Duodenal mucosa (tissue), 2 donors: ENCODE measurements at regions not wholly inside any gene's neighbourhood (a gene's known extent, or its start where the extent isn't known, plus 50 kb on each side); places are given as distances from the start of the nearest gene placed in this dataset.

ENCODE experiments used
- H3K27ac ChIP-seq: one replicate; pipeline ENCODE4 v1.7.0; 2013; ENCODE audit warnings: low read depth, low read length
- H3K27me3 ChIP-seq, 2 donors: one replicate each; pipeline ENCODE4 v1.7.0; 2013; ENCODE audit warnings: low read length in 2 of 2, control low read depth in 1 of 2; ENCODE audit not compliant: insufficient read depth in 2 of 2, control insufficient read depth in 1 of 2
- H3K36me3 ChIP-seq, 2 donors: one replicate each; pipeline ENCODE4 v1.7.0; 2013; ENCODE audit warnings: low read length in 2 of 2, control low read depth in 1 of 2; ENCODE audit not compliant: insufficient read depth in 2 of 2, control insufficient read depth in 1 of 2
- H3K4me1 ChIP-seq, 2 donors: one replicate each; pipeline ENCODE4 v1.7.0; 2013; ENCODE audit warnings: low read length in 2 of 2, control low read depth in 1 of 2; ENCODE audit not compliant: insufficient read depth in 2 of 2, control insufficient read depth in 1 of 2
- H3K4me3 ChIP-seq, 2 donors: one replicate each; pipeline ENCODE4 v1.7.0; 2013; ENCODE audit warnings: low read length in 2 of 2, low read depth in 1 of 2
- H3K9ac ChIP-seq, 2 donors: one replicate each; pipeline ENCODE4 v1.7.0; 2013; ENCODE audit warnings: low read length in 2 of 2, low read depth in 1 of 2
- H3K9me3 ChIP-seq, 2 donors: one replicate each; pipeline ENCODE4 v1.7.0; 2013; ENCODE audit warnings: low read length in 2 of 2, control low read depth in 1 of 2; ENCODE audit not compliant: control insufficient read depth in 1 of 2

- H3K27me3 ChIP-seq, result no peaks in the 10 kb centered on the region
- no peaks in the 10 kb centered on the region for H3K36me3 ChIP-seq
- no peak overlapping the region for H3K9ac ChIP-seq
- H3K9me3 ChIP-seq, result no peaks in the 10 kb centered on the region
- no peak overlapping the region for H3K4me3 ChIP-seq
- no peaks in the 10 kb centered on the region for H3K4me1 ChIP-seq
- H3K27ac ChIP-seq, result no peak overlapping the region
Measured at GRCh38 chr7:79806161-79806734, 328.4 kb upstream of the GNAI1 start.

- no peak overlapping the region for H3K27ac ChIP-seq
- H3K9me3 ChIP-seq, result no peaks in the 10 kb centered on the region
- no peak overlapping the region for H3K9ac ChIP-seq
- no peaks in the 10 kb centered on the region for H3K4me1 ChIP-seq
- H3K36me3 ChIP-seq, result no peaks in the 10 kb centered on the region
- no peak overlapping the region for H3K4me3 ChIP-seq
- no peaks in the 10 kb centered on the region for H3K27me3 ChIP-seq
Measured at GRCh38 chr7:79790656-79791262, 337.3 kb upstream of the MAGI2 start.

- Histone ChIP-seq H3K9me3 (no peaks in the 10 kb centered on the region), H3K9ac (no peak overlapping the region), H3K27ac (no peak overlapping the region), H3K4me3 (no peak overlapping the region), H3K36me3 (no peaks in the 10 kb centered on the region), H3K27me3 (no peaks in the 10 kb centered on the region), H3K4me1 (no peaks in the 10 kb centered on the region)
Measured at GRCh38 chr7:79789584-79790345, 336.3 kb upstream of the MAGI2 start.

GRCh38 chr7:79787623-79788022 is 334.2 kb upstream of the MAGI2 start:
- Histone ChIP-seq H3K9me3 (no peaks in the 10 kb centered on the region), H3K36me3 (no peaks in the 10 kb centered on the region), H3K4me3 (no peak overlapping the region), H3K27me3 (no peaks in the 10 kb centered on the region), H3K27ac (no peak overlapping the region), H3K4me1 (no peaks in the 10 kb centered on the region), H3K9ac (no peak overlapping the region)

- no peak overlapping the region for H3K4me3 ChIP-seq
- H3K36me3 ChIP-seq, result no peaks in the 10 kb centered on the region
- H3K9me3 ChIP-seq, result no peaks in the 10 kb centered on the region
- H3K27ac ChIP-seq, result no peak overlapping the region
- H3K27me3 ChIP-seq, result no peaks in the 10 kb centered on the region
- no peak overlapping the region for H3K9ac ChIP-seq
- no peaks in the 10 kb centered on the region for H3K4me1 ChIP-seq
Measured at GRCh38 chr7:79787096-79787495, 333.6 kb upstream of the MAGI2 start.

GRCh38 chr7:79786187-79786586 is 332.7 kb upstream of the MAGI2 start:
- no peak overlapping the region for H3K27ac ChIP-seq
- no peaks in the 10 kb centered on the region for H3K36me3 ChIP-seq
- H3K9me3 ChIP-seq, result no peaks in the 10 kb centered on the region
- H3K4me1 ChIP-seq, result no peaks in the 10 kb centered on the region
- H3K4me3 ChIP-seq, result no peak overlapping the region
- H3K9ac ChIP-seq, result no peak overlapping the region
- H3K27me3 ChIP-seq, result no peaks in the 10 kb centered on the region

GRCh38 chr7:79785556-79785955 is 332.1 kb upstream of the MAGI2 start:
- Histone ChIP-seq H3K9me3 (no peaks in the 10 kb centered on the region), H3K27me3 (no peaks in the 10 kb centered on the region), H3K4me1 (no peaks in the 10 kb centered on the region), H3K4me3 (no peak overlapping the region), H3K36me3 (no peaks in the 10 kb centered on the region), H3K27ac (no peak overlapping the region), H3K9ac (no peak overlapping the region)

GRCh38 chr7:79782906-79783305 is 329.4 kb upstream of the MAGI2 start:
- Histone ChIP-seq H3K4me3 (no peak overlapping the region), H3K36me3 (no peaks in the 10 kb centered on the region), H3K27ac (no peak overlapping the region), H3K27me3 (no peaks in the 10 kb centered on the region), H3K9ac (no peak overlapping the region), H3K4me1 (no peaks in the 10 kb centered on the region), H3K9me3 (no peaks in the 10 kb centered on the region)

GRCh38 chr7:79782256-79782655 is 328.8 kb upstream of the MAGI2 start:
- Histone ChIP-seq H3K9ac (no peak overlapping the region), H3K27ac (no peak overlapping the region), H3K4me3 (no peak overlapping the region), H3K27me3 (no peaks in the 10 kb centered on the region), H3K4me1 (no peaks in the 10 kb centered on the region), H3K9me3 (no peaks in the 10 kb centered on the region), H3K36me3 (no peaks in the 10 kb centered on the region)

GRCh38 chr7:79781716-79782115 is 328.2 kb upstream of the MAGI2 start:
- no peak overlapping the region for H3K9ac ChIP-seq
- H3K36me3 ChIP-seq, result no peaks in the 10 kb centered on the region
- H3K9me3 ChIP-seq, result no peaks in the 10 kb centered on the region
- H3K27me3 ChIP-seq, result no peaks in the 10 kb centered on the region
- no peaks in the 10 kb centered on the region for H3K4me1 ChIP-seq
- H3K27ac ChIP-seq, result no peak overlapping the region
- no peak overlapping the region for H3K4me3 ChIP-seq
